Temporal lobe (tissue), 1 donor: ENCODE measurements at regions not wholly inside any gene's neighbourhood (a gene's known extent, or its start where the extent isn't known, plus 50 kb on each side); places are given as distances from the start of the nearest gene placed in this dataset. TPM values are rescaled to one million over a fixed set of nuclear protein-coding genes. Genes with fewer than 3 reads are reported as not detected.

Experiments used
- small RNA-seq: library from RNA; depleted of rRNA; stranded (forward); fragments of <200 nt; gene quantifications from one replicate; pipeline ENCODE3, GENCODE V24; 2014; ENCODE audit warnings: low replicate concordance

Small RNA genes in the stretch of these regions (small RNA-seq; reads per million reads assigned to genes)
- gene RNU6-413P = not detected
